ENCODE measurements at regions not wholly inside any gene's neighbourhood (a gene's known extent, or its start where the extent isn't known, plus 50 kb on each side); places are given as distances from the start of the nearest gene placed in this dataset.

- Histone ChIP-seq H4K8ac (ENCODE audit: low read length) (no peak overlapping the region), H3K4me2 (ENCODE audit: low read length, poor library complexity, severe bottlenecking) (no peak overlapping the region), H3K4me3 (ENCODE audit: insufficient read depth in 1 of 2, low read depth in 1 of 2, low read length in 2 of 2) (no peak overlapping the region), H3K79me1 (replicated peaks; ENCODE audit: low read length, poor library complexity, severe bottlenecking) (no peaks in the 10 kb centered on the region), H3K4me1 (ENCODE audit: control insufficient read depth, insufficient read depth, low read depth, low read length) (no peaks in the 10 kb centered on the region), H3K4ac (ENCODE audit: low read depth in 1 of 2, low read length in 2 of 2) (no peak overlapping the region), H3K9me3 (ENCODE audit: control insufficient read depth, low read length) (peaks cover 6% of the 10 kb centered on the region), H3K36me3 (ENCODE audit: control insufficient read depth in 1 of 2, insufficient read depth in 2 of 2, low read depth in 1 of 2, low read length in 2 of 2) (no peaks in the 10 kb centered on the region), H3K27me3 (ENCODE audit: control insufficient read depth in 1 of 2, insufficient read depth in 1 of 2, low read length in 2 of 2) (no peaks in the 10 kb centered on the region), H2BK15ac (ENCODE audit: low read depth, poor library complexity, severe bottlenecking) (no peak overlapping the region), H3K9ac (ENCODE audit: low read length) (no peak overlapping the region), H2BK120ac (ENCODE audit: low read depth, low read length) (no peak overlapping the region), H3K14ac (ENCODE audit: low read length in 2 of 2) (no peak overlapping the region), H2AK5ac (ENCODE audit: low read length, severe bottlenecking) (no peak overlapping the region), H3K18ac (ENCODE audit: low read depth in 1 of 2, low read length in 2 of 2) (no peak overlapping the region), H4K91ac (ENCODE audit: low read length) (no peak overlapping the region), H2AFZ (ENCODE audit: low read depth, low read length) (no peak overlapping the region), H2BK5ac (ENCODE audit: low read depth, low read length, poor library complexity, severe bottlenecking) (no peak overlapping the region), H2BK12ac (ENCODE audit: low read length in 2 of 2) (no peak overlapping the region), H3K23ac (ENCODE audit: low read length in 2 of 2) (no peak overlapping the region), H3K27ac (ENCODE audit: low read length, poor library complexity, severe bottlenecking) (no peak overlapping the region)
- WGBS, result 60% methylated on average over 1 of the region's 6 CpGs
- no peak for DNase-seq
Measured at GRCh38 chr15:93670931-93671330, 560.4 kb upstream of the MCTP2 start.

- Histone ChIP-seq H3K4me1 (ENCODE audit: control insufficient read depth, insufficient read depth, low read depth, low read length) (no peaks in the 10 kb centered on the region), H3K27me3 (ENCODE audit: control insufficient read depth in 1 of 2, insufficient read depth in 1 of 2, low read length in 2 of 2) (no peaks in the 10 kb centered on the region), H3K9ac (ENCODE audit: low read length) (no peak overlapping the region), H4K91ac (ENCODE audit: low read length) (no peak overlapping the region), H3K9me3 (ENCODE audit: control insufficient read depth, low read length) (no peaks in the 10 kb centered on the region), H2BK120ac (ENCODE audit: low read depth, low read length) (no peak overlapping the region), H3K27ac (ENCODE audit: low read length, poor library complexity, severe bottlenecking) (no peak overlapping the region), H2BK5ac (ENCODE audit: low read depth, low read length, poor library complexity, severe bottlenecking) (no peak overlapping the region), H3K79me1 (replicated peaks; ENCODE audit: low read length, poor library complexity, severe bottlenecking) (no peaks in the 10 kb centered on the region), H3K4me2 (ENCODE audit: low read length, poor library complexity, severe bottlenecking) (no peak overlapping the region), H2BK15ac (ENCODE audit: low read depth, poor library complexity, severe bottlenecking) (no peak overlapping the region), H2BK12ac (ENCODE audit: low read length in 2 of 2) (no peak overlapping the region), H3K4me3 (ENCODE audit: insufficient read depth in 1 of 2, low read depth in 1 of 2, low read length in 2 of 2) (no peak overlapping the region), H3K36me3 (ENCODE audit: control insufficient read depth in 1 of 2, insufficient read depth in 2 of 2, low read depth in 1 of 2, low read length in 2 of 2) (no peaks in the 10 kb centered on the region), H4K8ac (ENCODE audit: low read length) (no peak overlapping the region), H3K18ac (ENCODE audit: low read depth in 1 of 2, low read length in 2 of 2) (no peak overlapping the region), H2AFZ (ENCODE audit: low read depth, low read length) (no peak overlapping the region), H2AK5ac (ENCODE audit: low read length, severe bottlenecking) (no peak overlapping the region), H3K4ac (ENCODE audit: low read depth in 1 of 2, low read length in 2 of 2) (no peak overlapping the region), H3K23ac (ENCODE audit: low read length in 2 of 2) (no peak overlapping the region), H3K14ac (ENCODE audit: low read length in 2 of 2) (no peak overlapping the region)
- no peak for DNase-seq
- WGBS, result 25% methylated on average over 3 of the region's 3 CpGs
Measured at GRCh38 chr15:93664213-93664956, 567.0 kb upstream of the MCTP2 start.

GRCh38 chr15:93662162-93662885, 569.0 kb upstream of the MCTP2 start:
- H2BK15ac ChIP-seq (ENCODE audit: low read depth, poor library complexity, severe bottlenecking), result no peak overlapping the region
- no peak overlapping the region for H3K4me3 ChIP-seq (ENCODE audit: insufficient read depth in 1 of 2, low read depth in 1 of 2, low read length in 2 of 2)
- H2AFZ ChIP-seq (ENCODE audit: low read depth, low read length), result no peak overlapping the region
- no peak overlapping the region for H3K23ac ChIP-seq (ENCODE audit: low read length in 2 of 2)
- H4K91ac ChIP-seq (ENCODE audit: low read length), result no peak overlapping the region
- H3K4me2 ChIP-seq (ENCODE audit: low read length, poor library complexity, severe bottlenecking), result no peak overlapping the region
- DNase-seq, result no peak
- no peak overlapping the region for H3K9ac ChIP-seq (ENCODE audit: low read length)
- no CpG with 5 or more reads among the region's 1 CpG for WGBS
- H3K36me3 ChIP-seq (ENCODE audit: control insufficient read depth in 1 of 2, insufficient read depth in 2 of 2, low read depth in 1 of 2, low read length in 2 of 2), result no peaks in the 10 kb centered on the region
- no peaks in the 10 kb centered on the region for H3K9me3 ChIP-seq (ENCODE audit: control insufficient read depth, low read length)
- H3K4me1 ChIP-seq (ENCODE audit: control insufficient read depth, insufficient read depth, low read depth, low read length), result no peaks in the 10 kb centered on the region
- no peaks in the 10 kb centered on the region for H3K79me1 ChIP-seq (replicated peaks; ENCODE audit: low read length, poor library complexity, severe bottlenecking)
- no peak overlapping the region for H2BK5ac ChIP-seq (ENCODE audit: low read depth, low read length, poor library complexity, severe bottlenecking)
- no peak overlapping the region for H3K4ac ChIP-seq (ENCODE audit: low read depth in 1 of 2, low read length in 2 of 2)
- H2AK5ac ChIP-seq (ENCODE audit: low read length, severe bottlenecking), result no peak overlapping the region
- no peak overlapping the region for H2BK120ac ChIP-seq (ENCODE audit: low read depth, low read length)
- H3K27me3 ChIP-seq (ENCODE audit: control insufficient read depth in 1 of 2, insufficient read depth in 1 of 2, low read length in 2 of 2), result no peaks in the 10 kb centered on the region
- no peak overlapping the region for H3K27ac ChIP-seq (ENCODE audit: low read length, poor library complexity, severe bottlenecking)
- H3K18ac ChIP-seq (ENCODE audit: low read depth in 1 of 2, low read length in 2 of 2), result no peak overlapping the region
- H4K8ac ChIP-seq (ENCODE audit: low read length), result no peak overlapping the region
- no peak overlapping the region for H2BK12ac ChIP-seq (ENCODE audit: low read length in 2 of 2)
- H3K14ac ChIP-seq (ENCODE audit: low read length in 2 of 2), result no peak overlapping the region

GRCh38 chr15:93658026-93658816, 569.2 kb upstream of the RGMA start:
- Histone ChIP-seq H2BK5ac (ENCODE audit: low read depth, low read length, poor library complexity, severe bottlenecking) (no peak overlapping the region), H2BK15ac (ENCODE audit: low read depth, poor library complexity, severe bottlenecking) (no peak overlapping the region), H3K14ac (ENCODE audit: low read length in 2 of 2) (no peak overlapping the region), H2BK12ac (ENCODE audit: low read length in 2 of 2) (no peak overlapping the region), H3K4ac (ENCODE audit: low read depth in 1 of 2, low read length in 2 of 2) (no peak overlapping the region), H3K9ac (ENCODE audit: low read length) (no peak overlapping the region), H2AK5ac (ENCODE audit: low read length, severe bottlenecking) (no peak overlapping the region), H3K4me1 (ENCODE audit: control insufficient read depth, insufficient read depth, low read depth, low read length) (no peaks in the 10 kb centered on the region), H3K27ac (ENCODE audit: low read length, poor library complexity, severe bottlenecking) (no peak overlapping the region), H4K91ac (ENCODE audit: low read length) (no peak overlapping the region), H3K9me3 (ENCODE audit: control insufficient read depth, low read length) (no peaks in the 10 kb centered on the region), H2AFZ (ENCODE audit: low read depth, low read length) (no peak overlapping the region), H3K79me1 (replicated peaks; ENCODE audit: low read length, poor library complexity, severe bottlenecking) (no peaks in the 10 kb centered on the region), H4K8ac (ENCODE audit: low read length) (no peak overlapping the region), H3K18ac (ENCODE audit: low read depth in 1 of 2, low read length in 2 of 2) (no peak overlapping the region), H2BK120ac (ENCODE audit: low read depth, low read length) (no peak overlapping the region), H3K4me3 (ENCODE audit: insufficient read depth in 1 of 2, low read depth in 1 of 2, low read length in 2 of 2) (no peak overlapping the region), H3K27me3 (ENCODE audit: control insufficient read depth in 1 of 2, insufficient read depth in 1 of 2, low read length in 2 of 2) (no peaks in the 10 kb centered on the region), H3K23ac (ENCODE audit: low read length in 2 of 2) (no peak overlapping the region), H3K36me3 (ENCODE audit: control insufficient read depth in 1 of 2, insufficient read depth in 2 of 2, low read depth in 1 of 2, low read length in 2 of 2) (no peaks in the 10 kb centered on the region), H3K4me2 (ENCODE audit: low read length, poor library complexity, severe bottlenecking) (no peak overlapping the region)
- 51% methylated on average over 4 of the region's 8 CpGs for WGBS
- DNase-seq, result no peak
